Stimulated activated CD8-positive, alpha-beta memory T cell treated with anti-CD3 and anti-CD28 coated beads, Interleukin-15, amount 100 ng/mL, for 4 hours (primary cell): ENCODE measurements at regions not wholly inside any gene's neighbourhood (a gene's known extent, or its start where the extent isn't known, plus 50 kb on each side); places are given as distances from the start of the nearest gene placed in this dataset.
"Not testable (repeated sequence)": the region's sequence is repeated elsewhere in the genome, so short reads cannot be mapped to it uniquely, and the experiment has no call there.

Experiments
- DNase-seq, 2 donors: peaks; one replicate each; pipeline ENCODE4 v3.0.0-alpha.2; 2020; ENCODE audit warnings: low read depth in 2 of 2

GRCh38 chr1:223991297-223991857 is 122.5 kb upstream of the FBXO28 start:
- not testable (repeated sequence) for DNase-seq

- not testable (repeated sequence) for DNase-seq
Measured at GRCh38 chr1:223961985-223962384, 116.2 kb upstream of the TP53BP2 start.

GRCh38 chr1:223952801-223953200 is 107.1 kb upstream of the TP53BP2 start:
- not testable (repeated sequence) for DNase-seq

- DNase-seq, result not testable (repeated sequence)
Measured at GRCh38 chr1:223951551-223951950, 105.8 kb upstream of the TP53BP2 start.

GRCh38 chr1:223949944-223950343 is 104.2 kb upstream of the TP53BP2 start:
- not testable (repeated sequence) for DNase-seq

GRCh38 chr1:223948041-223948440 is 102.3 kb upstream of the TP53BP2 start:
- not testable (repeated sequence) for DNase-seq

- DNase-seq, result not testable (repeated sequence)
Measured at GRCh38 chr1:223936592-223936991, 90.8 kb upstream of the TP53BP2 start.

- not testable (repeated sequence) for DNase-seq
Measured at GRCh38 chr1:223931476-223931875, 85.7 kb upstream of the TP53BP2 start.

GRCh38 chr1:223920805-223921204 is 75.1 kb upstream of the TP53BP2 start:
- not testable (repeated sequence) for DNase-seq

GRCh38 chr1:223915476-223915875 is 69.7 kb upstream of the TP53BP2 start:
- DNase-seq, result not testable (repeated sequence)

GRCh38 chr1:223913715-223914114 is 68.0 kb upstream of the TP53BP2 start:
- not testable (repeated sequence) for DNase-seq

- not testable (repeated sequence) for DNase-seq
Measured at GRCh38 chr1:223907943-223908587, 62.3 kb upstream of the TP53BP2 start.

GRCh38 chr1:223903221-223903620 is 57.5 kb upstream of the TP53BP2 start:
- DNase-seq, result not testable (repeated sequence)

- not testable (repeated sequence) for DNase-seq
Measured at GRCh38 chr1:223899775-223900174, 54.0 kb upstream of the TP53BP2 start.

- DNase-seq, result not testable (repeated sequence)
Measured at GRCh38 chr1:223897097-223897496, 51.4 kb upstream of the TP53BP2 start.

- not testable (repeated sequence) for DNase-seq
Measured at GRCh38 chr1:223895950-223896349, 50.2 kb upstream of the TP53BP2 start.
